HepG2 (cell line): ENCODE measurements at regions not wholly inside any gene's neighbourhood (a gene's known extent, or its start where the extent isn't known, plus 50 kb on each side); places are given as distances from the start of the nearest gene placed in this dataset.

Source experiments
- ATAC-seq: fragments of 200-7000 bp; cut with Tn5 transposase; 3 replicates; pipeline ENCODE4 v1.9.1; 2020; ENCODE audit warnings: mild to moderate bottlenecking, moderate library complexity
- BruUV-seq: library from RNA; stranded (reverse); fragments of 400-500 nt; replicated peaks from 2 replicates; lab custom pipeline; 2021; lab: Mats Ljungman, UMichigan
- CTCF ChIA-PET: fragments of 300-600 bp; formaldehyde crosslinking; extraction: SDS; loops from one replicate; lab custom pipeline; 2021; ENCODE audit warnings: low total read pairs, inconsistent platforms, low intra/inter-chr PET ratio; lab: Yijun Ruan, JAX
- POLR2A ChIA-PET: fragments of 350-600 bp; sonication (Branson Sonifier 250); formaldehyde crosslinking; loops from one replicate; lab custom pipeline; 2020; ENCODE audit warnings: antibody characterized with exemption, inconsistent platforms; lab: Yijun Ruan, JAX
- DNase-seq: peaks from one replicate; pipeline ENCODE4 v3.0.0-alpha.2; 2015; ENCODE audit warnings: low spot score
- FAIRE-seq: peaks from 3 replicates; lab custom pipeline; 2011; peaks lifted over from hg19 to GRCh38; lab: Jason Lieb, UNC
- H2AFZ ChIP-seq: one replicate; pipeline ENCODE4 v1.6.1; 2011; ENCODE audit warnings: low read length, inconsistent platforms
- H3K27ac ChIP-seq: fragments of 300-600 bp; 3 replicates; pipeline ENCODE4 v1.8.0; 2011; ENCODE audit warnings: mixed run types, mild to moderate bottlenecking, mixed read lengths, low read length, inconsistent platforms; ENCODE audit not compliant: insufficient read depth; ENCODE audit errors: extremely low read length
- H3K27me3 ChIP-seq, 2 experiments: fragments of 200-600 bp in 1 of 2; 2 replicates in 1 of 2; 3 replicates in 1 of 2; pipeline versions ENCODE4 v1.6.0 to v1.8.0; 2011; ENCODE audit warnings: low read length in 2 of 2, mild to moderate bottlenecking in 2 of 2, moderate library complexity in 2 of 2, inconsistent platforms in 1 of 2; ENCODE audit not compliant: insufficient read depth in 2 of 2, control insufficient read depth in 1 of 2
- H3K36me3 ChIP-seq, 2 experiments: fragments of 200-600 bp in 1 of 2; replicated peaks in 1 of 2; 2 replicates in 1 of 2; 3 replicates in 1 of 2; pipeline versions ENCODE4 v1.5.1 to v1.8.0; 2011; ENCODE audit warnings: low read length in 2 of 2, inconsistent platforms in 1 of 2; ENCODE audit not compliant: insufficient read depth in 2 of 2, control insufficient read depth in 1 of 2
- H3K4me1 ChIP-seq: 2 replicates; pipeline ENCODE4 v1.5.1; 2012; ENCODE audit warnings: low read length, inconsistent platforms; ENCODE audit not compliant: insufficient read depth
- H3K4me2 ChIP-seq: 2 replicates; pipeline ENCODE4 v1.6.0; 2011; ENCODE audit warnings: low read depth, low read length, inconsistent platforms
- H3K4me3 ChIP-seq, 3 experiments: fragments of 200-600 bp in 1 of 3; sonication (generic), shearing (Covaris generic) in 1 of 3; replicated peaks in 1 of 3; 2 replicates each; pipeline ENCODE4 v1.5.1; 2011 to 2016; ENCODE audit warnings: low read length in 3 of 3, inconsistent platforms in 2 of 3, low read depth in 2 of 3, mild to moderate bottlenecking in 2 of 3, control low read depth in 1 of 3, mixed read lengths in 1 of 3; ENCODE audit not compliant: insufficient read depth in 1 of 3
- H3K79me2 ChIP-seq: one replicate; pipeline ENCODE4 v1.6.1; 2011; ENCODE audit warnings: low read length, inconsistent platforms; ENCODE audit not compliant: insufficient read depth
- H3K9ac ChIP-seq: 2 replicates; pipeline ENCODE4 v1.6.0; 2011; ENCODE audit warnings: mild to moderate bottlenecking, low read depth, low read length, inconsistent platforms; ENCODE audit not compliant: insufficient read depth
- H3K9me3 ChIP-seq: 2 replicates; pipeline ENCODE4 v1.5.1; 2012; ENCODE audit warnings: mild to moderate bottlenecking, low read length
- H4K20me1 ChIP-seq: 2 replicates; pipeline ENCODE4 v1.6.0; 2011; ENCODE audit warnings: inconsistent platforms, mild to moderate bottlenecking, low read length, moderate library complexity; ENCODE audit not compliant: insufficient read depth
- ATAD3A ChIP-seq: sonication (generic); formaldehyde crosslinking; IDR thresholded peaks from 2 replicates; pipeline ENCODE4 v1.4.0; 2020; ENCODE audit warnings: missing genetic modification reagents
- CCDC6 ChIP-seq: sonication (generic); formaldehyde crosslinking; IDR thresholded peaks from 2 replicates; pipeline ENCODE4 v1.8.1; 2022; ENCODE audit warnings: mild to moderate bottlenecking, missing genetic modification reagents, moderate library complexity
- CENPX ChIP-seq: sonication (generic); formaldehyde crosslinking; IDR thresholded peaks from 2 replicates; pipeline ENCODE4 v1.9.0; 2021; ENCODE audit warnings: mild to moderate bottlenecking, missing genetic modification reagents, moderate library complexity
- GTF3A ChIP-seq: sonication (generic); formaldehyde crosslinking; conservative IDR thresholded peaks from 2 replicates; pipeline ENCODE4 v1.4.0; 2020; ENCODE audit warnings: mild to moderate bottlenecking, missing genetic modification reagents
- HIVEP1 ChIP-seq: sonication (generic); formaldehyde crosslinking; IDR thresholded peaks from 2 replicates; pipeline ENCODE4 v1.4.0; 2020; ENCODE audit warnings: mild to moderate bottlenecking, missing genetic modification reagents
- MED1 ChIP-seq: sonication (generic); formaldehyde crosslinking; IDR thresholded peaks from 2 replicates; pipeline ENCODE4 v1.4.0; 2020; ENCODE audit warnings: missing genetic modification reagents
- NR2F2 ChIP-seq: IDR thresholded peaks from 2 replicates; pipeline ENCODE4 v1.6.1; 2012; ENCODE audit warnings: low read depth, inconsistent platforms, borderline replicate concordance
- PAF1 ChIP-seq: IDR thresholded peaks from 2 replicates; pipeline ENCODE4 v1.6.1; 2016; ENCODE audit warnings: missing genetic modification reagents, missing compliant biosample characterization
- POLR2G ChIP-seq: fragments of 200-400 bp; formaldehyde crosslinking; IDR thresholded peaks from 2 replicates; pipeline ENCODE4 v1.6.1; 2018; ENCODE audit warnings: mild to moderate bottlenecking, low read depth, low read length, moderate library complexity
- REPIN1 ChIP-seq: sonication (generic); formaldehyde crosslinking; IDR thresholded peaks from 2 replicates; pipeline ENCODE4 v1.8.0; 2022; ENCODE audit warnings: missing genetic modification reagents, low read depth, mild to moderate bottlenecking, borderline replicate concordance
- SATB2 ChIP-seq: sonication (generic); formaldehyde crosslinking; IDR thresholded peaks from 2 replicates; pipeline ENCODE4 v1.5.0; 2020; ENCODE audit warnings: missing genetic modification reagents
- YEATS2 ChIP-seq: sonication (generic); formaldehyde crosslinking; IDR thresholded peaks from 2 replicates; pipeline ENCODE4 v1.4.0; 2020; ENCODE audit warnings: missing genetic modification reagents, borderline replicate concordance
- ZBTB7B ChIP-seq: sonication (generic); formaldehyde crosslinking; IDR thresholded peaks from 2 replicates; pipeline ENCODE4 v1.4.0; 2020; ENCODE audit warnings: missing genetic modification reagents
- ZFX ChIP-seq: sonication (generic); formaldehyde crosslinking; IDR thresholded peaks from 2 replicates; pipeline ENCODE4 v1.4.0; 2020; ENCODE audit warnings: mild to moderate bottlenecking, low read depth, missing genetic modification reagents, moderate library complexity
- ZNF326 ChIP-seq: sonication (generic); formaldehyde crosslinking; IDR thresholded peaks from 2 replicates; pipeline ENCODE4 v1.4.0; 2020; ENCODE audit warnings: missing genetic modification reagents, borderline replicate concordance
- ZNF761 ChIP-seq: sonication (generic); formaldehyde crosslinking; conservative IDR thresholded peaks from 2 replicates; pipeline ENCODE4 v1.4.0; 2020; ENCODE audit warnings: mild to moderate bottlenecking, missing genetic modification reagents
- ZNF766 ChIP-seq: sonication (generic); formaldehyde crosslinking; IDR thresholded peaks from 2 replicates; pipeline ENCODE4 v1.5.0; 2020; ENCODE audit warnings: missing genetic modification reagents, borderline replicate concordance
- ZNF83 ChIP-seq: sonication (generic); formaldehyde crosslinking; IDR thresholded peaks from 2 replicates; pipeline ENCODE4 v1.4.0; 2020; ENCODE audit warnings: missing genetic modification reagents, mild to moderate bottlenecking, borderline replicate concordance
- WGBS: methylation state at CpG from one replicate; pipeline ENCODE4 v1.1.6; 2017; ENCODE audit warnings: low lambda C conversion rate; 5-methylcytosine and 5-hydroxymethylcytosine counted together
- in situ Hi-C: cut with HindIII; loops from 2 replicates; pipeline ENCODE4 v1.10.0; 2017; ENCODE audit warnings: low pct_unique_long_range_greater_than_20kb; ENCODE audit not compliant: extremely low pct_ligation_motif_present
- intact Hi-C: fragments of 100-400 bp; cut with micrococcal nuclease; formaldehyde crosslinking; loops from one replicate; pipeline ENCODE4 v1.10.0; 2022; ENCODE audit not compliant: unreplicated experiment
- TF ChIP-seq, protein P1 (sequence below): sonication (generic); formaldehyde crosslinking; IDR thresholded peaks from 2 replicates; pipeline ENCODE4 v1.4.0; 2020; ENCODE audit warnings: mild to moderate bottlenecking, missing genetic modification reagents, borderline replicate concordance
- TF ChIP-seq, protein P2 (sequence below): sonication (generic); formaldehyde crosslinking; IDR thresholded peaks from 2 replicates; pipeline ENCODE4 v1.4.0; 2020; ENCODE audit warnings: missing genetic modification reagents

DNA sequence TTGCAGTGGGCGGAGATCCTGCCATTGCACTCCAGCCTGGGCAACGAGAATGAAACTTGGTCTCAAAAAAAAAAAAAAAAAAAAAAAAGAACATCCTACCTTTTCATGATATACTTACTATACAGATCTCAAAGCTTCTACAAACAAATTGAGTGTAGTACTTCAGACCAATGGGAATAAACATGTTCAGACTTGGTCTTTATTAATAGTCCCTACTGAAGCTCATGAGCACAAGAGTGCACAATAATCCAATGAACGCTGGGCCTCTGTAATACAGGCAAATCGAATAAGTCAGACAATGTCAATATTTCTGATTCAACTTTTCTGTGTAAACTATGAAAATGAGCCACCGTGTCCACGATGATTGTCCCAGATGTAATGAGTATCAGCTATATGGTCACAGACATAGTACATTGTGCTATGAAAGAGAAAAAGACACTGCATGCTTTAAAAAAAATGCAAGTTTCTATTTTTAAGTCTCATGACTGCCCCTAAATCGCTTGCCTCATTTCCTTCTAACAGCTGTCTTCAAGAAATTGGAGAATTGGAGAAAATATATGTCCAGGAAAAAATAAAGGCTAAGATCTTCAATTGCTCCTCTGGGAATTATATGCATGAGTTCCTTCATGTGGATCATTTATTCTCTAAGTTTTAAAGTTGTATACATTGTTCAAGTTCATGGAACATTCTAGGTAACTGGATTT, 64.0 kb upstream of the CTTNBP2 start:
- H3K4me2 ChIP-seq, result no peak overlapping the region
- no peak overlapping the region for H3K4me3 ChIP-seq
- H3K9me3 ChIP-seq, result no peaks in the 10 kb centered on the region
- DNase-seq (no peak), FAIRE-seq (no peak)
- no peak overlapping the region for H2AFZ ChIP-seq
- no peaks in the 10 kb centered on the region for H4K20me1 ChIP-seq
- H3K27ac ChIP-seq, result no peak overlapping the region
- intact Hi-C loops, result no loop called here
- no TSS peak for BruUV-seq
- in situ Hi-C loops, result no loop called here
- ChIA-PET CTCF (no interaction called here), POLR2A (no interaction called here)
- no peaks in the 10 kb centered on the region for H3K79me2 ChIP-seq
- 11% methylated on average over 7 of the region's 7 CpGs for WGBS
- peaks cover 5% of the 10 kb centered on the region; the same call in 1 of the 2 replicates for H3K4me1 ChIP-seq
- H3K27me3 ChIP-seq, result no peaks in the 10 kb centered on the region
- H3K9ac ChIP-seq, result no peak overlapping the region
- TF ChIP-seq YEATS2 (CRISPR knock-in tag) (no peak), ZFX (no peak), MED1 (CRISPR knock-in tag) (no peak), CCDC6 (CRISPR knock-in tag) (no peak), PAF1 (CRISPR knock-in tag) (no peak), ZBTB7B (no peak), CENPX (no peak), HIVEP1 (CRISPR knock-in tag) (no peak), ATAD3A (CRISPR knock-in tag) (no peak), GTF3A (no peak), ZNF83 (no peak), SATB2 (CRISPR knock-in tag) (no peak), ZNF766 (CRISPR knock-in tag) (no peak), ZNF326 (CRISPR knock-in tag) (no peak), ZNF761 (CRISPR knock-in tag) (no peak), POLR2G (no peak), REPIN1 (CRISPR knock-in tag) (no peak), NR2F2 (no peak)
- TF ChIP-seq, protein P1, sequence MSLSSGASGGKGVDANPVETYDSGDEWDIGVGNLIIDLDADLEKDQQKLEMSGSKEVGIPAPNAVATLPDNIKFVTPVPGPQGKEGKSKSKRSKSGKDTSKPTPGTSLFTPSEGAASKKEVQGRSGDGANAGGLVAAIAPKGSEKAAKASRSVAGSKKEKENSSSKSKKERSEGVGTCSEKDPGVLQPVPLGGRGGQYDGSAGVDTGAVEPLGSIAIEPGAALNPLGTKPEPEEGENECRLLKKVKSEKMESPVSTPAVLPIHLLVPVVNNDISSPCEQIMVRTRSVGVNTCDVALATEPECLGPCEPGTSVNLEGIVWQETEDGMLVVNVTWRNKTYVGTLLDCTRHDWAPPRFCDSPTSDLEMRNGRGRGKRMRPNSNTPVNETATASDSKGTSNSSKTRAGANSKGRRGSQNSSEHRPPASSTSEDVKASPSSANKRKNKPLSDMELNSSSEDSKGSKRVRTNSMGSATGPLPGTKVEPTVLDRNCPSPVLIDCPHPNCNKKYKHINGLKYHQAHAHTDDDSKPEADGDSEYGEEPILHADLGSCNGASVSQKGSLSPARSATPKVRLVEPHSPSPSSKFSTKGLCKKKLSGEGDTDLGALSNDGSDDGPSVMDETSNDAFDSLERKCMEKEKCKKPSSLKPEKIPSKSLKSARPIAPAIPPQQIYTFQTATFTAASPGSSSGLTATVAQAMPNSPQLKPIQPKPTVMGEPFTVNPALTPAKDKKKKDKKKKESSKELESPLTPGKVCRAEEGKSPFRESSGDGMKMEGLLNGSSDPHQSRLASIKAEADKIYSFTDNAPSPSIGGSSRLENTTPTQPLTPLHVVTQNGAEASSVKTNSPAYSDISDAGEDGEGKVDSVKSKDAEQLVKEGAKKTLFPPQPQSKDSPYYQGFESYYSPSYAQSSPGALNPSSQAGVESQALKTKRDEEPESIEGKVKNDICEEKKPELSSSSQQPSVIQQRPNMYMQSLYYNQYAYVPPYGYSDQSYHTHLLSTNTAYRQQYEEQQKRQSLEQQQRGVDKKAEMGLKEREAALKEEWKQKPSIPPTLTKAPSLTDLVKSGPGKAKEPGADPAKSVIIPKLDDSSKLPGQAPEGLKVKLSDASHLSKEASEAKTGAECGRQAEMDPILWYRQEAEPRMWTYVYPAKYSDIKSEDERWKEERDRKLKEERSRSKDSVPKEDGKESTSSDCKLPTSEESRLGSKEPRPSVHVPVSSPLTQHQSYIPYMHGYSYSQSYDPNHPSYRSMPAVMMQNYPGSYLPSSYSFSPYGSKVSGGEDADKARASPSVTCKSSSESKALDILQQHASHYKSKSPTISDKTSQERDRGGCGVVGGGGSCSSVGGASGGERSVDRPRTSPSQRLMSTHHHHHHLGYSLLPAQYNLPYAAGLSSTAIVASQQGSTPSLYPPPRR (CRISPR knock-in tag), result no peak
- TF ChIP-seq, protein P2, sequence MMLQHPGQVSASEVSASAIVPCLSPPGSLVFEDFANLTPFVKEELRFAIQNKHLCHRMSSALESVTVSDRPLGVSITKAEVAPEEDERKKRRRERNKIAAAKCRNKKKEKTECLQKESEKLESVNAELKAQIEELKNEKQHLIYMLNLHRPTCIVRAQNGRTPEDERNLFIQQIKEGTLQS (CRISPR knock-in tag), result no peak
- TF ChIP-seq, all 625 proteins: peak for 0
- H3K36me3 ChIP-seq, result no peaks in the 10 kb centered on the region
- no peak for ATAC-seq
